AG04449 (cell line): ENCODE measurements at regions not wholly inside any gene's neighbourhood (a gene's known extent, or its start where the extent isn't known, plus 50 kb on each side); places are given as distances from the start of the nearest gene placed in this dataset.
"Not testable (repeated sequence)": the region's sequence is repeated elsewhere in the genome, so short reads cannot be mapped to it uniquely, and the experiment has no call there.

Source experiments
- CTCF ChIA-PET: fragments of 350-600 bp; formaldehyde crosslinking; extraction: SDS; loops from one replicate; lab custom pipeline; 2021; ENCODE audit warnings: antibody characterized with exemption; lab: Yijun Ruan, JAX
- POLR2A ChIA-PET: fragments of 400-600, 350-600 bp; formaldehyde crosslinking; extraction: SDS; loops from one replicate; lab custom pipeline; 2020; ENCODE audit warnings: antibody characterized with exemption, inconsistent platforms; lab: Yijun Ruan, JAX
- DNase-seq: peaks from one replicate; pipeline ENCODE4 v3.0.0-alpha.2; 2010; ENCODE audit warnings: low read depth, low spot score
- H3K4me3 ChIP-seq: 2 replicates; pipeline ENCODE4 v1.5.1; 2011; ENCODE audit warnings: low read depth, mild to moderate bottlenecking, control low read depth, low read length
- TF ChIP-seq, protein P1 (sequence below): IDR thresholded peaks from one replicate; pipeline ENCODE4 v1.5.1; 2011; ENCODE audit warnings: mild to moderate bottlenecking, moderate library complexity, low read length, control low read depth, inconsistent platforms; ENCODE audit not compliant: insufficient read depth; ENCODE audit errors: missing control alignments

DNA sequence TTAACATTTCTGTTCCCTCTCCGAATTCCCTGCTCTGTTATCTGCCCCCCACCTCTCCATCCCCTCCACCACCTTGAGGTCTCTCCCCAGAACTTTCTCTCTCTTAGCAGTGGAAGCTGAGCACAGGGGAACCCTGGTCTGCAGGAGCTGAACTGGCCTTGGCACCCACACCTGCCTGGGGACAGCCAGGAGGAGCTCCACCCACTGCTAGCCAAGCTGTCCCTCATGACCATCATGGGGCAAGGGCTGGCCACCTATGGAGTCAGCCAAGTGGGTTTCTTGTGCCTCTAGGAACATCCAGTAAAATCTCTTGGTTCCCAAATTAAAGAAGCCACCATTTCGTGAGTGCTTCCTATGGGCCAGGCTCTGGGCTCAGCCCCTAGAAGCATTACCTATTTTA lies 276.4 kb upstream of the TLE3 start:
- H3K4me3 ChIP-seq, result no peak overlapping the region
- TF ChIP-seq, protein P1, sequence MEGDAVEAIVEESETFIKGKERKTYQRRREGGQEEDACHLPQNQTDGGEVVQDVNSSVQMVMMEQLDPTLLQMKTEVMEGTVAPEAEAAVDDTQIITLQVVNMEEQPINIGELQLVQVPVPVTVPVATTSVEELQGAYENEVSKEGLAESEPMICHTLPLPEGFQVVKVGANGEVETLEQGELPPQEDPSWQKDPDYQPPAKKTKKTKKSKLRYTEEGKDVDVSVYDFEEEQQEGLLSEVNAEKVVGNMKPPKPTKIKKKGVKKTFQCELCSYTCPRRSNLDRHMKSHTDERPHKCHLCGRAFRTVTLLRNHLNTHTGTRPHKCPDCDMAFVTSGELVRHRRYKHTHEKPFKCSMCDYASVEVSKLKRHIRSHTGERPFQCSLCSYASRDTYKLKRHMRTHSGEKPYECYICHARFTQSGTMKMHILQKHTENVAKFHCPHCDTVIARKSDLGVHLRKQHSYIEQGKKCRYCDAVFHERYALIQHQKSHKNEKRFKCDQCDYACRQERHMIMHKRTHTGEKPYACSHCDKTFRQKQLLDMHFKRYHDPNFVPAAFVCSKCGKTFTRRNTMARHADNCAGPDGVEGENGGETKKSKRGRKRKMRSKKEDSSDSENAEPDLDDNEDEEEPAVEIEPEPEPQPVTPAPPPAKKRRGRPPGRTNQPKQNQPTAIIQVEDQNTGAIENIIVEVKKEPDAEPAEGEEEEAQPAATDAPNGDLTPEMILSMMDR, result no peak
- DNase-seq, result no peak
- POLR2A ChIA-PET, result no interaction called here
- CTCF ChIA-PET, result no interaction called here

DNA sequence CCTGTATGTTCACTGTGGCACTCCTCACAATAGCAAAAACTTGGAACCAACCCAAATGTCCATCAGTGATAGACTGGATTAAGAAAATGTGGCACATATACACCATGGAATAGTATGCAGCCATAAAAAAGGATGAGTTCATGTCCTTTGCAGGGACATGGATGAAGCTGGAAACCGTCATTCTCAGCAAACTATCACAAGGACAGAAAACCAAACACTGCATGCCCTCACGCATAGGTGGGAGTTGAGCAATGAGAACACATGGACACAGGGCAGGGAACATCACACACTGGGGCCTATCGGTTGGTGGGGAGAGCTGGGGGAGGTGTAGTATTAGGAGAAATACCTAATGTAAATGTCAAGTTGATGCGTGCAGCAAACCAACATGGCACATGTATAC lies 275.7 kb upstream of the TLE3 start:
- H3K4me3 ChIP-seq, CTCF ChIA-PET, DNase-seq, POLR2A ChIA-PET: not testable (repeated sequence)

DNA sequence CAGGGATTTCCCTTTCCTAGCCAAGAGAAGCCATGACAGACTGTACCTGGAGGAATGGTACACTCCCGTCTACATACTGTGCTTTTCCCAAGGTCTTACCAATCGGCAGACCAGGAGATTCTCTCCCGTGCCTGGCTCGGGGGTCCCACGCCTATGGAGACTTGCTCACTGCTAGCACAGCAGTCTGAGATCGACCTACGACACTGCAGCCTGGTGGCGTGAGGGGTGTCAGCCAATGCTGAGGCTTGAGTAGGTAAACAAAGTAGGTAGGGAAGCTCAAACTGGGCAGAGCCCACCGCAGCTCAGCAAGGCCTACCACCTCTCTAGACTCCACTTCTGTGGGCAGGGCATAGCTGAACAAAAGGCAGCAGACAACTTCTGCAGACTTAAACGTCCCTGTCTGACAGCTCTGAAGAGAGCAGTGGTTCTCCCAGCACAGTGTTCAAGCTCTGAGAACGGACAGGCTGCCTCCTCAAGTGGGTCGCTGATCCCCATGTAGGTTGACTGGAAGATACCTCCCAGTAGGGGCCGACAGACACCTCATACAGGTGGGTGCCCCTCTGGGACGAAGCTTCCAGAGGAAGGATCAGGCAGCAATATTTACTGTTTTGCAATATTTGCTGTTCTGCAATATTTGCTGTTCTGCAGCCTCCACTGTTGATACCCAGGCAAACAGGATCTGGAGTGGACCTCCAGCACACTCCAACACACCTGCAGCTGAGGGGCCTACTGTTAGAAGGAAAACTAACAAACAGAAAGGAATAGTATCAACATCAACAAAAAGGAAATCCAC lies 270.4 kb upstream of the TLE3 start:
- H3K4me3 ChIP-seq, DNase-seq, CTCF ChIA-PET, POLR2A ChIA-PET: not testable (repeated sequence)

GRCh38 chr15:70364023-70364422 lies 266.3 kb upstream of the TLE3 start:
- CTCF ChIA-PET, result interaction anchor here (1.0 to 1.4 kb wide), 5 partner anchors 12 to 887 kb away, joined by 3 to 8 read pairs (median 7); no protein-coding TSS in a partner anchor
- H3K4me3 ChIP-seq, POLR2A ChIA-PET, DNase-seq: not testable (repeated sequence)

GRCh38 chr15:70362886-70363285 lies 265.2 kb upstream of the TLE3 start:
- DNase-seq, result no peak
- ChIA-PET CTCF (interaction anchor here (0.7 to 1.4 kb wide), 10 partner anchors 13 to 885 kb away, joined by 3 to 8 read pairs (median 3); no protein-coding TSS in a partner anchor), POLR2A (no interaction called here)
- TF ChIP-seq, protein P1, result peak; percentile 91
- H3K4me3 ChIP-seq, result no peak overlapping the region

GRCh38 chr15:70362350-70362749 lies 264.6 kb upstream of the TLE3 start:
- TF ChIP-seq, protein P1, result no peak
- CTCF ChIA-PET, result interaction anchor here (0.7 to 1.4 kb wide), 2 partner anchors 264 to 634 kb away, joined by 3 read pairs; no protein-coding TSS in a partner anchor

DNA sequence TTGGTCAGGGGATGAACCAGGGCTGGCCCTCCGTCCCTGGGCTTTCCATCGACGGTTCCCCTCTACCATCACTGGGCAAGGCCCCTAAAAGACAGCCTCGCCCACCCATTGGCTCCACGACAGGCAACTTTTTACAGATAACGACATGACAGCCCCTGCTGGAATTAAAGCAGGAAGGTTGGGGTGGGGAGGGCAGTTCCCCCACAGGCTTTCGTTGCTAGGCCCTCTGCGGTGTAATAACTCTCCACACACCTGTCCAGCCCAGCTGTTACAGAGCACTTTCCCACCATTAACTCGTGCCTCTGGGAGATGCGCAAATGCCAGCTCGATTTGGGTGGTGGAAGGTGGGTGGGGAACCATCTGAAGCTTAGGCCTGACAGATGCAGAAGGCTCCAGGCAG lies 264.2 kb upstream of the TLE3 start:
- CTCF ChIA-PET, result interaction anchor here (0.7 to 1.4 kb wide), 2 partner anchors 263 to 633 kb away, joined by 3 read pairs; no protein-coding TSS in a partner anchor
- TF ChIP-seq, protein P1, result no peak
- POLR2A ChIA-PET, result no interaction called here
- DNase-seq, result no peak
- H3K4me3 ChIP-seq, result no peak overlapping the region

More at GRCh38 chr15:70362350-70362749, 264.6 kb upstream of the TLE3 start:
- H3K4me3 ChIP-seq, result no peak overlapping the region
- no peak for DNase-seq
- POLR2A ChIA-PET, result no interaction called here

GRCh38 chr15:70361106-70361505 lies 263.4 kb upstream of the TLE3 start:
- TF ChIP-seq, protein P1, result no peak
- ChIA-PET CTCF (no interaction called here), POLR2A (no interaction called here)
- no peak for DNase-seq
- H3K4me3 ChIP-seq, result no peak overlapping the region
